Astrocyte (in vitro differentiated cells and primary cell): ENCODE measurements at regions not wholly inside any gene's neighbourhood (a gene's known extent, or its start where the extent isn't known, plus 50 kb on each side); places are given as distances from the start of the nearest gene placed in this dataset.

Experiments
- DNase-seq: peaks from one replicate; pipeline ENCODE4 v3.0.0-alpha.2; 2010; ENCODE audit warnings: low read depth
- FAIRE-seq: peaks from 2 replicates; lab custom pipeline; 2011; peaks lifted over from hg19 to GRCh38; lab: Jason Lieb, UNC
- H2AFZ ChIP-seq: 2 replicates; pipeline ENCODE4 v1.6.0; 2012; ENCODE audit warnings: low read depth, low read length, inconsistent platforms
- H3K27ac ChIP-seq: 2 replicates; pipeline ENCODE4 v1.5.1; 2011; ENCODE audit warnings: low read depth, low read length, inconsistent platforms
- H3K27me3 ChIP-seq: 2 replicates; pipeline ENCODE4 v1.6.0; 2011; ENCODE audit warnings: low read length, inconsistent platforms; ENCODE audit not compliant: insufficient read depth
- H3K36me3 ChIP-seq: 2 replicates; pipeline ENCODE4 v1.5.1; 2011; ENCODE audit warnings: low read length, inconsistent platforms; ENCODE audit not compliant: insufficient read depth
- H3K4me1 ChIP-seq: 2 replicates; pipeline ENCODE4 v1.5.1; 2011; ENCODE audit warnings: low read length, inconsistent platforms; ENCODE audit not compliant: insufficient read depth
- H3K4me2 ChIP-seq: 2 replicates; pipeline ENCODE4 v1.6.0; 2012; ENCODE audit warnings: low read length, inconsistent platforms
- H3K4me3 ChIP-seq: 2 replicates; pipeline ENCODE4 v1.5.1; 2011; ENCODE audit warnings: low read depth, mild to moderate bottlenecking, low read length, inconsistent platforms; ENCODE audit not compliant: insufficient read depth
- H3K79me2 ChIP-seq: 2 replicates; pipeline ENCODE4 v1.6.0; 2012; ENCODE audit warnings: mild to moderate bottlenecking, low read length, inconsistent platforms; ENCODE audit not compliant: insufficient read depth
- H3K9ac ChIP-seq: 2 replicates; pipeline ENCODE4 v1.6.0; 2012; ENCODE audit warnings: mild to moderate bottlenecking, low read length, inconsistent platforms
- H3K9me3 ChIP-seq: 2 replicates; pipeline ENCODE4 v1.5.1; 2012; ENCODE audit warnings: low read depth, mild to moderate bottlenecking, low read length, inconsistent platforms; ENCODE audit not compliant: insufficient read depth
- H4K20me1 ChIP-seq: 2 replicates; pipeline ENCODE4 v1.6.0; 2012; ENCODE audit warnings: low read length, inconsistent platforms; ENCODE audit not compliant: insufficient read depth
- H3K27ac Mint-ChIP-seq: one replicate; pipeline ENCODE4 v1.8.0; 2021; ENCODE audit warnings: mild to moderate bottlenecking, mixed read lengths; ENCODE audit not compliant: unreplicated experiment
- H3K27me3 Mint-ChIP-seq: one replicate; pipeline ENCODE4 v1.8.0; 2021; ENCODE audit warnings: low read depth, mixed read lengths; ENCODE audit not compliant: unreplicated experiment
- H3K36me3 Mint-ChIP-seq: one replicate; pipeline ENCODE4 v1.8.0; 2021; ENCODE audit warnings: low read depth, mixed read lengths; ENCODE audit not compliant: unreplicated experiment
- H3K4me1 Mint-ChIP-seq: one replicate; pipeline ENCODE4 v1.8.0; 2021; ENCODE audit warnings: low read depth, mixed read lengths; ENCODE audit not compliant: unreplicated experiment
- H3K4me3 Mint-ChIP-seq: one replicate; pipeline ENCODE4 v1.8.0; 2021; ENCODE audit warnings: mild to moderate bottlenecking, moderate library complexity, mixed read lengths; ENCODE audit not compliant: unreplicated experiment
- H3K9me3 Mint-ChIP-seq: one replicate; pipeline ENCODE4 v1.8.0; 2021; ENCODE audit warnings: mild to moderate bottlenecking, mixed read lengths; ENCODE audit not compliant: unreplicated experiment
- EZH2 ChIP-seq: IDR thresholded peaks from 2 replicates; pipeline ENCODE4 v1.6.1; 2012; ENCODE audit warnings: mild to moderate bottlenecking, low read length, inconsistent platforms; ENCODE audit not compliant: insufficient read depth
- TF ChIP-seq, protein P1 (sequence below): IDR thresholded peaks from 2 replicates; pipeline ENCODE4 v1.5.1; 2011; ENCODE audit warnings: low read depth, mild to moderate bottlenecking, inconsistent platforms, low read length, moderate library complexity; ENCODE audit not compliant: insufficient read depth

DNA sequence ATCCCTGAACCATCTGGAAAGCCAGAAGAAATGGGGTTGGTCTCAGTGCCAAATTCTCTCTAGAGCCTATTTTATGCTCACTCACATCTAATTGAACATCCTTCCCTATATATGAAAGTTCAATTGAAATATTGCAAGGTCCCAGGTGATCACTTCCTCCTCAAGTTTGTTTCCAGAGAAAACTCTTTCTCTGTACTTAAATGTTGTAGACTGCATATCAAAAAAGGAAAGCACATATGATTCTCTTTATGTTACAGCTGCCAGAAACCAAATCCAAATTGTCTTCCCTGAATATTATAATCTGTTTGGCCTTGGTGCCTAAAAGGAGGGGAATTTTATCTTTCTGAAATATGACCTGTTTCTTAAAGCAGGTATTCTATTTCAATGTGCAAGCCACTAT lies 93.3 kb downstream of the SHOX2 start:
- H3K79me2 ChIP-seq = no peaks in the 10 kb centered on the region
- no peak overlapping the region for H3K9ac ChIP-seq
- no peak overlapping the region for H3K4me3 Mint-ChIP-seq
- no peaks in the 10 kb centered on the region for H3K27me3 ChIP-seq
- DNase-seq (no peak), FAIRE-seq (no peak)
- no peaks in the 10 kb centered on the region for H3K36me3 Mint-ChIP-seq
- H4K20me1 ChIP-seq = no peaks in the 10 kb centered on the region
- no peaks in the 10 kb centered on the region for H3K4me1 ChIP-seq
- H3K36me3 ChIP-seq = no peaks in the 10 kb centered on the region
- H2AFZ ChIP-seq = no peak overlapping the region
- H3K27ac ChIP-seq = no peak overlapping the region
- H3K4me1 Mint-ChIP-seq = no peaks in the 10 kb centered on the region
- no peaks in the 10 kb centered on the region for H3K9me3 ChIP-seq
- TF ChIP-seq EZH2 = no peak
- TF ChIP-seq, protein P1, sequence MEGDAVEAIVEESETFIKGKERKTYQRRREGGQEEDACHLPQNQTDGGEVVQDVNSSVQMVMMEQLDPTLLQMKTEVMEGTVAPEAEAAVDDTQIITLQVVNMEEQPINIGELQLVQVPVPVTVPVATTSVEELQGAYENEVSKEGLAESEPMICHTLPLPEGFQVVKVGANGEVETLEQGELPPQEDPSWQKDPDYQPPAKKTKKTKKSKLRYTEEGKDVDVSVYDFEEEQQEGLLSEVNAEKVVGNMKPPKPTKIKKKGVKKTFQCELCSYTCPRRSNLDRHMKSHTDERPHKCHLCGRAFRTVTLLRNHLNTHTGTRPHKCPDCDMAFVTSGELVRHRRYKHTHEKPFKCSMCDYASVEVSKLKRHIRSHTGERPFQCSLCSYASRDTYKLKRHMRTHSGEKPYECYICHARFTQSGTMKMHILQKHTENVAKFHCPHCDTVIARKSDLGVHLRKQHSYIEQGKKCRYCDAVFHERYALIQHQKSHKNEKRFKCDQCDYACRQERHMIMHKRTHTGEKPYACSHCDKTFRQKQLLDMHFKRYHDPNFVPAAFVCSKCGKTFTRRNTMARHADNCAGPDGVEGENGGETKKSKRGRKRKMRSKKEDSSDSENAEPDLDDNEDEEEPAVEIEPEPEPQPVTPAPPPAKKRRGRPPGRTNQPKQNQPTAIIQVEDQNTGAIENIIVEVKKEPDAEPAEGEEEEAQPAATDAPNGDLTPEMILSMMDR = no peak
- no peak overlapping the region for H3K4me2 ChIP-seq
- no peak overlapping the region for H3K4me3 ChIP-seq
- no peak overlapping the region for H3K27ac Mint-ChIP-seq
- H3K27me3 Mint-ChIP-seq = no peaks in the 10 kb centered on the region
- H3K9me3 Mint-ChIP-seq = peaks cover 11% of the 10 kb centered on the region

DNA sequence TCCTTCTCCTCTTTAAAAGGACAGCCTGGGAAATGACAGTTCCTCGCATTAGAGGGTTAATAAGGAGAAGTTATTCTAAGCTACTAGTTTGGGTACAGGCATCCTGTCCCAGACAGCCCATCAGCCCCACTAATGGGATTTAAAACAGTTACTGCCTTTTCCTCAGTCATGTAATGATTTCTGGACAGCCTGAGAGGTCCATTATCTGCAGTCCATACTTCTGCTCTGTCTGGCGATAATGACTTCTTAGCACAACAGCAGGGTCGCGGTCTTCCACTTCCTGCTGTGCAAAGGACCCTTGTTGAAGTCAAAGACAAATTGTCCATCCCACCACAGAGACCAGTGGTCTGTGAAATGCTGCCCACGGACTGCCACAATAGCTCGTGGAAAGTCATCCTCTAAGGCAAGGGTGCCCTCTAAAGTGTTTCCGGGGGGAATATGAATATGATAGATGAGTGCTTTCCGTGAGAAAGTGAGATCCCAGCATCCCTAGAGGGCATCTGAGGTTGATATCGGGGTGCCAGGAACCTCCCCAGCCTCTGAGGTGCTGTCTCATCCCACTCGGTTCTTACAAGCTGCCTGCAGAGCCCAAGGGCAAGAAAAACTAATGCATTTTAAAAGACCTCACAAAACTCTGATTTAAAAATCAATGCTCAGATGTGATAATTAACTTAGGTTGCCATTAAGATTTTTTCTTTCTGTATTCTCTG lies 100.7 kb downstream of the SHOX2 start:
- Histone ChIP-seq H3K9ac (no peak overlapping the region), H3K4me3 (no peak overlapping the region), H3K27me3 (no peaks in the 10 kb centered on the region), H3K4me2 (no peak overlapping the region), H3K4me1 (no peaks in the 10 kb centered on the region), H3K79me2 (no peaks in the 10 kb centered on the region), H3K9me3 (no peaks in the 10 kb centered on the region), H3K36me3 (no peaks in the 10 kb centered on the region), H2AFZ (no peak overlapping the region), H3K27ac (no peak overlapping the region), H4K20me1 (no peaks in the 10 kb centered on the region)
- FAIRE-seq = no peak
- no peak for TF ChIP-seq EZH2
- TF ChIP-seq, protein P1 = no peak
- DNase-seq = no peak
- peaks cover 5% of the 10 kb centered on the region for H3K9me3 Mint-ChIP-seq
- H3K27me3 Mint-ChIP-seq = peaks cover 3% of the 10 kb centered on the region
- H3K27ac Mint-ChIP-seq = no peak overlapping the region
- no peaks in the 10 kb centered on the region for H3K36me3 Mint-ChIP-seq
- H3K4me3 Mint-ChIP-seq = no peak overlapping the region
- H3K4me1 Mint-ChIP-seq = no peaks in the 10 kb centered on the region

DNA sequence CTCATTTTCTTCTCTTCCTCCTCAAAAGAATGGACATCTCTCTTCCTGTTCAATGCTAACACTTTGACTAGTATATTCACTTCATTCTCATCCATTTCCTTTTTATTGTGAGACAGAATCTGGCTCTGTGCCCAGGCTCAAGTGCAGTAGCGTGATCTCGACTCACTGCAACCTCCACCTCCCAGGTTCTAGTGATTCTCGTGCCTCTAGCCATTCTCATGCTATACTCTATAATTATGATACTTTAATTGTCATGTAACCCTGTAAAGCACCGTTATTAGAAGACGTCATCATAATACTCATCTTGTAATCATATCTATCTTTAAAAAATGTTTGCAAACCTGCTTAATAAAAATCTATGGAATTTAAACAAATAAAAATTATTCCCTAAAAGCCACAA lies 107.0 kb downstream of the SHOX2 start:
- H3K4me2 ChIP-seq = no peak overlapping the region
- no peak overlapping the region for H2AFZ ChIP-seq
- no peaks in the 10 kb centered on the region for H3K36me3 ChIP-seq
- Mint-ChIP-seq H3K36me3 (no peaks in the 10 kb centered on the region), H3K27ac (no peak overlapping the region), H3K4me1 (no peaks in the 10 kb centered on the region), H3K27me3 (peaks cover 3% of the 10 kb centered on the region), H3K9me3 (peaks cover 6% of the 10 kb centered on the region), H3K4me3 (no peak overlapping the region)
- H3K79me2 ChIP-seq = no peaks in the 10 kb centered on the region
- no peaks in the 10 kb centered on the region for H3K27me3 ChIP-seq
- no peak overlapping the region for H3K27ac ChIP-seq
- no peak for TF ChIP-seq EZH2
- TF ChIP-seq, protein P1 = no peak
- H3K4me1 ChIP-seq = no peaks in the 10 kb centered on the region
- H3K4me3 ChIP-seq = no peak overlapping the region
- FAIRE-seq (no peak), DNase-seq (no peak)
- H3K9ac ChIP-seq = no peak overlapping the region
- H4K20me1 ChIP-seq = no peaks in the 10 kb centered on the region
- H3K9me3 ChIP-seq = no peaks in the 10 kb centered on the region
